Activated T-cell treated with anti-CD3 and anti-CD28 coated beads for 48 hours (primary cell): ENCODE measurements at regions not wholly inside any gene's neighbourhood (a gene's known extent, or its start where the extent isn't known, plus 50 kb on each side); places are given as distances from the start of the nearest gene placed in this dataset.

Experiments used
- DNase-seq: peaks from one replicate; pipeline ENCODE4 v3.0.0-alpha.2; 2020; ENCODE audit warnings: low read depth

DNA sequence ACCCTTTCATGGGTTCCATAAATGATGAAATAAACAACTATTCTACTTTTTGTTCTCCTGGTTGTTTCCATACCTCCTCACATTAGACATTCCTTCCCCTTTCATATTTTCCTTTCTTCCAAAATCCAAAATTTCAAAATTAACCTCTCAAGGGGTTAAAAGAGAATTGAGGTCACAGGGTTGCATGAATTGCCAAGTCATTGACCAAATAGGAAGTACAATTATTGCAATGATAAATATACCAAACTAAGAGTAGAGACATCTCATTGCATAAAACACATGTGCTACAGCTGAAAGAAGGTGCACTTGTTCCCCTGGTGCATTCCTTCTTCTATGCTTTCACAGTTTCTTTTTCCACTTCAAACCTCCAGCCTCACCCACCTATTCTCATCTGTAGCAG is 136.1 kb downstream of the KCTD12 start:
- DNase-seq = no peak

DNA sequence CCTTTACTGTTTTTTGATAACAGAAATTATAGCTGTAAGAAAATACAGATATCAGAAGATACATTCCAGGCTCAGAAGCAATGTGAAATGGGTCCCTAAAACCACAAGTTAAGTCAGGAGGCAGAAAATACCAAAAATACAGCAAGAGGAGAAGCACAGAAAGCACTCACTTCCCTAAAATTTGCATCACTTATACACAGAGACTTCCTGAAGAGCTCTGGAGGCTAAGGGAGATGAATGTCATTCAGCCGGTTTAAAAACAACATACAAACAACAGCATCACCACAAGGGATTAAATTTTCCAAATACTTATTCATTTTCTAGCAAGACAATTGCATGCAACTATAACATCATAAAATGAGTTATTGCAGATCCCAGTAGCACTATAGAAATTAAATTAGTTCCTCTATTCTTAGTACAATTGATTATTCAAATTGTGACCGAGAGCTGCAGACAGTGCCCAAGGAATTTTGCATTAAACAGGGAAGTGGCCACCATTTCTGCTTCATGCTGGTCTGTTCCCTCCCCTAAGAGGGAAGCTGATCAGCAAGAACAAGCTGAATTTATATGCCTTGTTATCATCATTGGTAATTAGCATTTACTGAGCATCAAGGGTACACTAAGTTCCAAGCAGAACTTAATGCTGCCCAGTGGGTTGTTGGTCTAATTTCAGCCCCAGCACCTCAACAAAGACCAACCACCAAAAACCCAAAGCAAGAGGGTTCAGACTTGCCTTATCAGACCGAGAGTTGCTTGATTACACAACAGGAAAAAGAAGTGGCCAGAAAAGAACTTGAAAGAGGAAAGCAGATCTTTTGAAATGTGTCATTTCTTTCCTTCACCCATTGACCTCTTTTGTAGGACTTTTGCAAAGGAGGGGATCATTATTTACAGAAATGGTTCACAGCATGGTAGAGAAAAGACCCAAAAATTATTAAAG is 140.7 kb downstream of the KCTD12 start:
- DNase-seq = no peak

DNA sequence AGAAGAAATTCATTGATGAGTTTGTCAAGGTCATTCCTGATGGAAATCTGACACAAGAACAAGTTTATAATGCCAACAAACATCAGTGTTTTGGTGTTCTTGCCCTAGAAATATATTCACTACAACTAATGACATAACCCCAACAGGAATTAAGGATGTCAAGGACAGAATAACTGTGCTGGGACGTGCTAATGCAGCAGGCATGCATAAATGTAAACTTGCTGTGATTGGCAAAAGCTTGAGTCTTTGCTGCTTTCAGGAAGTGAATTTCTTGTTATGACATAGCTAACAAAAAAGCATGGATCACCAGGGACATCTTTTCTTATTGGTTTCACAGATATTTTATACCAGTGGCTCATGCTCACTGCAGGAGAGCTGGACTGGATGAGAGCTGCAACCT is 144.6 kb downstream of the KCTD12 start:
- DNase-seq = no peak

DNA sequence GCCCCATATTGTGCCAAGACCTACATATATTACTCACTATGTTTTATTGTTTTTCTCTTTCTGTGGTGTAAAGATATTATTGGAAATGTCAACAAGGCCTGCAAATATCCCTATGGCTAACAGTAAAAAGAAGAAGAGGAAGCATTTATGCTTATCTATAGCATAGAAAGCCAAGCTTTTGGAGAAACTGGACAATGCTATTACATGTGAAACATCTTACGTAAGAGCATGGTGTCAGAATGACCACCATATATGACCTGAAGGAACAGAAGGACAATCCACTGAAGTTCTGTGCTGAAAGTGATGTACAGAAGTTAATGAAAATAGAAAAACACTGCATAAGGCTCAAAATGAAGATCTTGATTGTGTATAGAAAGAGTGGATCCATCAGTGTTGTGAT is 145.2 kb downstream of the KCTD12 start:
- no peak for DNase-seq

DNA sequence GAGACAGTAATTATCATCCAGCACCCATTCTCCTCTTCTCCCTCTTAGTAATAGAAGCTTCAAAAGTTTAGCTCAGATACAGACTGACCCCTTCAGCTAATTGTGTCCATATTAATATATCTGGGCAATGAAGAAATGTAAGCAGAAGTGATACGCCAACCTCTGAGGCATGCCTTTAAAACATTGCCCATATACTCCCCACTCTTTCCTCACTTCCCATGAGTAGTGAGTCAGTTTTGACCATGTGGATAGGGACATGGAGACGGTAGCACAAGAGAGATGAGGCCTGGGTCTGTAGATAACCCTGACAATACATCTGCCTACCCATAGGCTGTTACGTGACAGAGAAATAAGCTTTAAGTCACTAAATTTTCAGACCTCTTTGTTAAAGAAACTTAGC is 147.6 kb downstream of the KCTD12 start:
- no peak for DNase-seq

DNA sequence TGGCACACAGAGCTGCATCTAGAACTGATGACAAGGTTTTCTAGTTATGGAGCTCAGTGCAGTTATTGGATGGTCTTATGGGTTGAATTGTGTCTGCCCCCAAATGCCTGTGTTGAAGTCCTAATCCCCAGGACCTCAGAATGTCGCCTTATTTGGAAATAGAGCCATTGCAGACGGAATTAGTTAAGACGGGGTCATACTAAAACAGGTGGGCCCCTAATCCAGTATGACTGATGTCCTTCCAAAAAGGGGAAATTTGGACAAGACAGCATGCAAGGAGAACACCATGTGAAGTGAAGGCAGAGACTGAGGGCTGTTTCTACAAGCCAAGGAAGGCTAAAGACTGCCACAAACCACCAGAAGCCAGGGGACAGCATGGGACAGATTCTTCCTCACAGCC is 148.7 kb downstream of the KCTD12 start:
- DNase-seq = no peak

DNA sequence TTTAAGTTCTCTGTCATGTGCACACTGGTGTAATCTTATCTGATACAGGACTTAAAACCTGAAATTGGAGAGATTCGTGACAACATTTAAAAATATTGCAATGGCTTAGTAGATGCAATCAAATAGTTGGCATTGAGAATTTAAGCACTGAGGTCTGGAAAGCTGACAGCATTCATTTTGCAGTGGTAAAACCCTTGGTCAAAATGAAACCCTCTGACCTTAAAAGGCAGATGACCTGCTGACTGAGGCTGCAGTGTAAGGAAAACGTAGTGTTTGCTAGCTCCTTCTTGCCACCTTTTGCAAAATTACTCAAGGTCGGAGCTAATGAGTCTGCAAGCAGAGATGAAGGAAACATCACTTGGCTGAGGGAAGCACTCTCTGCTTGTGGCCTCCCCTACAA is 150.6 kb downstream of the KCTD12 start:
- DNase-seq = no peak

DNA sequence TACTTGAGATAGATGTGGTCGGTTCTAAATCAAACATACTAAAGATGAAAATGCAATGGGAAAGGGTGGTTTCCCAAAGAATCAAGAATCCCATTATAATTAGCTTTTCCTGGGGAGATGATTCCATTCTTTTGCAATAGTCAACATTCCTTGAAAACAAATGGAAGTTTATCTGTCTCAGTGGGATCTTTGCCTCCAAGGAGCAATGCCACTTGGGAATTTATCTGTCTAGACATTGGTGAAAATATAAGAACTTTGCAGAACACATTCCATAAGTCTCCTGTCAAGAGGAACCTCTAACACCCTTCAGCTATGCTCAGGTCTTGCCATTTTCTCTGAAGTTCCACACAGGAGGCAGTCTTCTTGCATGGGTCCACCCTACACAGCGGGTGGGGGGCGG is 152.5 kb downstream of the KCTD12 start:
- no peak for DNase-seq

DNA sequence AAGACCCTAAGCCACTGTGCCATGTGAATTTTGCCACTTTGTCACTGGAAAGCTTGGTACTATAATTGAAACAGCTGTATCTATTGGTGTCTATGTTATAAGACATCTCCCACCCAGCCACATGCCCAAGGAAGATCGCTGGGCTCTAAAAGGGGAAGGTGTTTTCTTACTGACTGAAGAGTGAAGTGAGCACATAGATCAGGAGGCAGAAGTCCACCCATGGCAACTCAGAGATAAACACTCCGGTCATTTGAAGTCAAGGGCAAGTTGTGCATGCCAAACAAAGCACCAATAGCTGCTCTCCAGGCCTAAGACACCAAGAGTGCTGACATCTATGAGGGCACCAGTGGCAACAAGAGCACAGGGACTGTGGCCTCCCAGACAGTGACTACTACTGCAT is 153.8 kb downstream of the KCTD12 start:
- no peak for DNase-seq

DNA sequence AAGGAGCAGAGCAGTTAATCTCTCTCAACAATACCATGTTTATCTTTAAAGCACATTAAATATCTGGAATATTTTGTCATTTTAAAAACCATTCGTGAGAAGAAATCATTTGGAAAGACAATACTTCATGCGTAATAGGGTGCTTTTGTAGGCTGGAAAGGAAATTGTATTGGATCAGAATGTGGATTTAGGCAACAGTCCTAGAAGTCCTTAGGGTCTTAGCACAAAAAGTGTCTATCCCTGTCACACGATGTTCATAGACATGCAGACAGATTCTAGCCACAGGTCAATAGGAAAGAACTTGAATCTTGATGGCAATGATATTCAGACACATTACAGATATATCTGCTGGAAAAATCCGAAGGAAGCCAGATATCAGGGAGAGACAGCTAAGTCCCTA is 156.0 kb downstream of the KCTD12 start:
- DNase-seq = no peak

DNA sequence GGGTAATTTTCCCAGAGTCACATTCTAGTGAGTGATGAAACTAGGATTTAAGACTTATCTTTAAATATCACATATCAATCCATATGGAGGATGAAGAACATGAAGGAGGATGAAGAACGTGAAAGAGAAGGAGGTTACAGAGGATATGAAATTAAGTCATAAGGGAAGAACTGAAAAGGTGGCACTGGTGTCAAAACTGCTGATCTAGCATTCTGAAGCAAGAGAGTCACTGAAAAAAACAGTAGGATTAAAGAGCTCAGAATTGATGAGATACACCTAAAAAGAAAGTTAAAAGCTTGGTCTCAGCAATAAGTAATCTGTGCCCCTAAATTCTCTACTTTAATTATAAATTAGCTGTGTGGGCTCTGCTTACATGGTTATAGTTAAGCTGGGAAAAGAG is 156.5 kb downstream of the KCTD12 start:
- no peak for DNase-seq

DNA sequence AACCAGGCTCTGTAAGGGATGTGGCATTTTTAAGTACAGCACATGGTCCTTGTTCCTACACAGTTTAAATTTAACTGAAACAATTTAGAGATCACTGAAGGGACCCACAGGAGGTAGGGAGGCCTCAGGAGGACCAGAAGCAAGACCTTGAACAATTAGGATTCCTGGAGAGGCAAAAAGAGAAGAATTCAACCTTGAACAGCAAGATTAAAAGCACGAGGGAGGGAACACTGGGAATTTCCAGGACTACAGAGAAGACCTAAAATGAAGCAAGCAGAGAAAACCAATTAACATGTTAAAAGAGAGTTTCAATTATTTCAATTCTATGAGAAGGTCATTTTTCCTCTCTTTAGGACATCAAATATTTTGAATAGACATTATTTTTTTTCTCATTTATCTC is 160.3 kb downstream of the KCTD12 start:
- no peak for DNase-seq

DNA sequence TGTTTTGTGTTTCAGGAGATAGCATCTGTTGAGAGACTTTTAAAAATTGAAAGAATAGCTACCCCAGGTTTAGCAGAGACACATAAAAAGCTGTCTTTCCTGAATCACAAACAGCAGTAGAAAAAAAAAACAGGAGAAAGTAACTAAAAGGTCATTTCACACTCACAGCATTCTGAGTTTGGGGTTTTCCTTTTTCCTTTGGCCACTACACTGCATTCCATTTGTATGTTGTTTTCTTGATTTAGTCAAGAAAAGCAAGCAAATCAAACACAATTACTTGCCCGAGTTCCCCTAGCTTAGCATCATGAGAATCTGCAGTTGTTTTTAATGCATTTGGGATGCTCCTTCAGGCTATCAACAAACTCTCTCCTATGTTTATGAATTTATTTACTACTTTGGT is 161.0 kb downstream of the KCTD12 start:
- no peak for DNase-seq

DNA sequence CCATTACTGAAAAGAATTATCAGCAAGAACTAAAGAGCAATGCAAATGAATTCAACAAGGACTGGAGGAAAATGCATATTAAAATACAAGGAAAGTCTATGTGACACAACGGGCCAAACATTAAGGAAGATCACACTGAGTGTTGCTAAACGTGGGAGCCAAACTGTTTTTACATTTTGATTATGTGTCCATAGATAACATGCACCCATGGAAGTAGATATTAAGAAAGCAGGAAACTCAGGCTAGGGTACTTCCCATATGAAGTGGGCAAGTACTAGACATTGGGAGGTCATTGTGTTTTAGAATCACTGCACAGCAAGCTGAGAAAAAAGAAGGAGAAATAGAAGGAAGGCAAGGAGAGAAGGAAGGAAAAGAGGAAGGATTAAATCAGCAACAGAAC is 161.8 kb downstream of the KCTD12 start:
- DNase-seq = no peak

DNA sequence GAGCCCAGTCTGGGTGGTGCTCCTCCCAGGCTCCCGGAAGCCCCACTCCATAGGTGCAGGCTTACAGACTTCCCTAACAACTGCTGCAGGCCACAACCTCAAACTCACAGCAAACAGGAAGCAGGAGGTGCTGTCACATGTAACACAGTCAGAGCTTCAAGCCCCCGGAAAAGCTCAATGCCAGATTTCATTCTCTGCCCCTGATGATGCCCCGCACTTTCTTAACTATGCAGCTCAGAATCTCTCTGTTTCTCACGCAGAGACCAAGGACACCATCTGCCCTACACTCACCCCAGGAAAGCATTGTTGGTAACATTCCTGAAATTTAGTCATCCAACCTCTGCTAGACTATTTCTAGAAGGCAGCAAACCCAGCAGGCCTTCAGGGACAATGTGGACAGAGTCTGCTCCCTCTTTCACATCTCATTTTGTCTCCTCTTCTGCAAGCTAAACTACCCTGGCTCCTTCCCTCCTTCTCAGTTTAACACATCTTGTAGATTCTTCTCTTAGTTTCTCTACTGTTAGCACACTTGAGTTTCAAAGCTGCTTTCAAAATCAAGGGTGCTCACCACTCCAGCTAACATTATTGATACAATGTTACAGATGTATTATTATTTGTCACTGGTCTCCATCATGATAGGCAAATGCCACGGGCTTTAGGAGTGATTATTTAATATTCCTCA is 162.5 kb downstream of the KCTD12 start:
- no peak for DNase-seq

DNA sequence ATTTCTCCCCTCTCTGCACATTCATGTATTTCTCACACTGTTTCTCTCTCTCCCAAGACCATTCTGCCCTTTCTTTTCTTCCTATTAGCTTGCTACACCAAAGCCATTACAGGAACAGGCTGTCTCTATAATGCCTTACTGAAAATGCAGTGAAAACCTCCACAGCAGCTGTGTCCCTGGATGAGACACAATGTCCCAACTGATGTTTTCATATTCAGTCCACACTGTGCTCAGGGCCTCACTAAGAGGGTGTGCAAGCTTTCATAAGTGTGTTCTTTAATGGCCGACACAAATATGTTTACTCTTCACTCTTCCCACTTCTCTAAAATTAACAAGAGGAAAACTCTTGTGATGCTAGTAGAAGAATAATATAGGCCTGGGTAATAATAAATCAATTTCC is 163.4 kb downstream of the KCTD12 start:
- DNase-seq = no peak

DNA sequence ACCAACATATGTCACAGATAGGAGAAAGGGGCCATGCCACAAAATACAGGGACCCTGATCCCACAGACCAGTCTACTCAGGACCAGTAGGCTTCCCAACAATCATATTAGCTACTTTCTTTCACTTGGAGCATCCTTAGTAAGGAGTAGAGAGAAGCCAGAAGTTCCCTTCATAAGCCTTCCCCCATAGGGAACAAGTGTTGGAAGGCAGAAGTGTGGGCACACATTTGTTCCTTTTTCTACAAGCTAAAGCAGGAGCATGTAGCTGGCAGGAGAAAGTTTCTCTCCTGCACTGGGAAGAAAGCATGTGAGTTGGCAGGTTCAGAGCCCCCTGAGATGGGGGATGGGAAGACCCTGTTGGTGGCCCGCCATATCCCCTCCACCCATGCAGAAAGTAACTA is 165.4 kb downstream of the KCTD12 start:
- no peak for DNase-seq

DNA sequence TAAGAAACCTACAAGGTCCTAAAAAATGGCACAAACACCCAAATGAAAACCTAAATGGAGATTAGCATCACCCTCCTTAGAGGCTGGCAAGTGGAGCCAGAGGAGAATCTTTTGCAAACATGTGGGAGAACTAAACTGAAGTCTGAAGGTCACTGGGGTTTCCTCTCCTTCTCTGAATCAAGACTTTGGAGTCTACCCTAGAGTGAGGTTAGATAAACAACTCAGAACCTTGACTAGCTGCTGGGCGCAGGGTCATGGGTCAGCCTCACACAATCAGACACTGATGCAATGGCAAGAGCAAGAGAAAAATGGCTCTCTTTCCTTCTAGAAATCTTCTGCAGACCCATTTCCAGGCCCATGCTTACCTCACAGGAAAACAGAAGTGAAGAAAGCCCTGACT is 165.8 kb downstream of the KCTD12 start:
- DNase-seq = no peak

DNA sequence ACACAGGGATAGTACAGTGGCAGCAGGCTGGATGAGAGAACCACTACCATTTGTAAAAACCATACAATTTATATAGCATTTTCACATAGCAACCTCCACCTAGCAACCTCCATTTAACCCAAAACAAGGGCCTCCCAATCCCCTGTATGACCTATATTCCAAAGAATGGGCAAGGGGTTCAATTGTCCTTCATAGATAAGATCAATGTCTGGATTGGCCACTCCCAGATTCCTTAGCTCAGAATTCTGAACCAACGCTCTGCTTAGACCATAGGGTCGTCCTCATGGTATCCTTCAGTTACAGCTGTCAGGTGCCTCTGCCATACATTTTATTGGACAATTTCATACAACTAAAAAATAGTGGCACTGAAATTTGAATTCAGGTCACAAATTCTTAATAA is 166.2 kb downstream of the KCTD12 start:
- DNase-seq = no peak

DNA sequence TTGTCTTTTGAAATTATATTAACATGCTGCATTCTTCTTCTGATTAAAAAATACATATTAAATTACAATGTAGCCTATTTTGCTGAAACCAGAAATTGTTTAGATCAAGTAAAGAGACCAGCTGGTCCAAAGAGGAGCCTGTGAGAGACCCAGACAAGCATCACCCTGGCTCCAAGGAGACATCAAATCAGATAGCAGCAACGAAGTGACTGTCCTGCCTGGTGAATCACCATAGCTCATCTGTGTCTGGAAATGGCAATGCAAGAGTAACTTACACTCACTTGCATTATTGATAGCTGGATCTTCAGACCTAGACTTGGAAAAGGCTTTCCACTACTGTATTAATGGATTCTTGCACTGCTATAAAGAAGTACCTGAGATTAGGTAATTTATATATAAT is 169.1 kb downstream of the KCTD12 start:
- no peak for DNase-seq

DNA sequence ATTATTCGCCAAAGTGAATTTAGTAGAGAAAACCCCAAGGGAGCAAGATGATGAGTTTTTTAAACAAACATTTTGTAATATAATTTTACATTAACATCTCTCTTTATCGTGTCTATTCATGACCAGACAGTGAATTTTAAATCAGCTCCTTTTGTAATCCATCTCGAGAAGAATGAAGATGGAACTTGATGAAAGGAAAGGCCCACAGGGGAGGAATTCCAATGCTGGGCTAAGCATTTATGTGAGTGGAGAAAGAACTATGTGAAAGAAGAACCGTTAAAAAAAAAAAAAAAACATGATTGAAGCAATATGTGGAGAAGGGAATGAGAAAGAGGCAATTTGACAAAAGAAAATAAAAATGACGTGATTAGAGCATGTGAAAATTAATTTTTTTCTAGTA is 170.6 kb downstream of the KCTD12 start:
- no peak for DNase-seq

DNA sequence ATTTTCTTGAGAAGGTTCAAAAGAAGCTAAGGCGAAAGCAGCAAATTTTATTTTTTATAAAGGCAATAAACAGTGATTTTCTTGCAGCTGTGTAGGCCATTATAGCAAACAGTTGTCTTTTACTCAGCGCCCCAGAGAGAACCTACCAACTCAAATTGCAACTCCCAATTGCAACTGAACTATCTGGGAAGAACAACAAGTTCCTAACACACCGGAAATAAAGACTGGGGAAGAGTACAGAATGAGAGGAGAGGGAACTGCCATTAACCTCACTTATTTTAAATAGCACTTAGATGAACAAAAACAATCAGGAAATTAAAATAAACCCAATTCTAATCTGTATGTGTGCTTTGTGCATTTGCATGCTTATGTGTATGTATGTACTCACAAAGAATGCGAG is 171.1 kb downstream of the KCTD12 start:
- DNase-seq = no peak

DNA sequence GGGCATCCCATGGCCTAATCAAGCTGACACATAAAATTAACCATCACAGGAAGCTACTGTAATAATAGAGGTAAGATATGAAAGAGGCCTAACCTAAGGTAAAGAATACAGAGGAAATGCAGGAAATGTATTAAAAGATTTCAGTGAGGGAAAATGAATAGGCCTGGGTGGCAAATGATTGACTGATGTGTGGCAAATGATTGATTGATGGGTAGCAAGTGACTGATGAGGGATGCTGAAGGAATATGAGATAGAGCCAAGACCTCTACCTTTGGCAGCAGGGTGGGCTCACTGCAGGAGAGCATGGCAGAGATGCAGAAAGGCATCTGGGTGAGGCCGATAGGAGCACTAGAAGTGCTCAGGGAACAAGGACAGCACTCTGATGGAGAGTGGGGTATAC is 172.9 kb downstream of the KCTD12 start:
- DNase-seq = no peak
